Left lung (tissue), 4 donors: ENCODE measurements at regions not wholly inside any gene's neighbourhood (a gene's known extent, or its start where the extent isn't known, plus 50 kb on each side); places are given as distances from the start of the nearest gene placed in this dataset.
A peak's percentile ranks its signal among the peaks of the same experiment; 100 is the strongest.

Experiments
- ATAC-seq: fragments of 200-7000 bp; cut with Tn5 transposase; one replicate; pipeline ENCODE4 v1.9.1; 2020; ENCODE audit warnings: moderate library complexity
- DNase-seq, 4 donors: peaks; one replicate each; pipeline ENCODE4 v3.0.0-alpha.2; 2013 to 2020
- H3K27ac ChIP-seq, 2 donors: fragments of 200-600 bp; sonication (generic) in 1 of 2; one replicate each; pipeline versions ENCODE4 v1.5.0 to v1.8.0; 2020 to 2021
- H3K27me3 ChIP-seq, 2 donors: fragments of 200-600 bp; sonication (generic) in 1 of 2; one replicate each; pipeline versions ENCODE4 v1.5.0 to v1.8.0; 2020 to 2021
- H3K36me3 ChIP-seq, 2 donors: fragments of 200-600 bp; sonication (generic) in 1 of 2; one replicate each; pipeline versions ENCODE4 v1.5.0 to v1.8.0; 2020 to 2021
- H3K4me1 ChIP-seq, 2 donors: fragments of 200-600 bp; one replicate each; pipeline ENCODE4 v1.8.0; 2021
- H3K4me3 ChIP-seq, 2 donors: fragments of 200-600 bp; sonication (generic) in 1 of 2; one replicate each; pipeline versions ENCODE4 v1.5.0 to v1.8.0; 2020 to 2021; ENCODE audit warnings: mild to moderate bottlenecking in 1 of 2
- H3K9me3 ChIP-seq, 2 donors: fragments of 200-600 bp; sonication (generic) in 1 of 2; one replicate each; pipeline versions ENCODE4 v1.5.0 to v1.8.0; 2020 to 2021
- CTCF ChIP-seq, 2 donors: fragments of 200-600 bp; sonication (generic) in 1 of 2; IDR thresholded peaks; one replicate each; pipeline versions ENCODE4 v1.5.0 to v1.8.0; 2021; ENCODE audit warnings: antibody characterized with exemption in 2 of 2
- intact Hi-C, 2 donors: fragments of 100-400 bp; cut with DNase I; formaldehyde crosslinking; loops; one replicate each; pipeline versions ENCODE4 v1.11.2 to v1.14.2; 2022
- donor health status: DM: no; HTN: yes; CAD: no.
- donor health status: DM: no; HTN: no; CAD: no.

- no peak for TF ChIP-seq CTCF (IDR thresholded peaks at IDR 0.05)
- intact Hi-C loops, result no loop called here
- H3K9me3 ChIP-seq, result peaks cover 0 to 15% of the 10 kb centered on the region in 2 donors
These were observed 58.8 kb upstream of the SLC36A4 start for GRCh38 chr11:93256623-93257022.

GRCh38 chr11:93267383-93267782 is 63.2 kb upstream of the DEUP1 start:
- no peaks in the 10 kb centered on the region for H3K9me3 ChIP-seq
- no peak overlapping the region for H3K27ac ChIP-seq
- no peaks in the 10 kb centered on the region for H3K27me3 ChIP-seq
- ATAC-seq, result peak; percentile 78
- TF ChIP-seq CTCF (IDR thresholded peaks at IDR 0.05), result no peak
- intact Hi-C loops, result no loop called here
- H3K4me1 ChIP-seq, result no peaks in the 10 kb centered on the region
- DNase-seq, result peak in 1 of 4 donors; percentile 54
- no peak overlapping the region for H3K4me3 ChIP-seq
- H3K36me3 ChIP-seq, result no peaks in the 10 kb centered on the region

More at GRCh38 chr11:93256623-93257022, 58.8 kb upstream of the SLC36A4 start:
- no peaks in the 10 kb centered on the region for H3K36me3 ChIP-seq
- no peak overlapping the region for H3K4me3 ChIP-seq
- ATAC-seq (no peak), DNase-seq (no peak)
- H3K4me1 ChIP-seq, result no peaks in the 10 kb centered on the region
- H3K27ac ChIP-seq, result no peak overlapping the region
- H3K27me3 ChIP-seq, result no peaks in the 10 kb centered on the region

GRCh38 chr11:93268287-93269040 is 62.1 kb upstream of the DEUP1 start:
- Histone ChIP-seq H3K27me3 (no peaks in the 10 kb centered on the region), H3K36me3 (no peaks in the 10 kb centered on the region), H3K4me3 (no peak overlapping the region), H3K27ac (no peak overlapping the region), H3K4me1 (no peaks in the 10 kb centered on the region), H3K9me3 (no peaks in the 10 kb centered on the region)
- DNase-seq, result no peak
- no peak for ATAC-seq
- TF ChIP-seq CTCF (IDR thresholded peaks at IDR 0.05), result no peak
- intact Hi-C loops, result no loop called here

DNA sequence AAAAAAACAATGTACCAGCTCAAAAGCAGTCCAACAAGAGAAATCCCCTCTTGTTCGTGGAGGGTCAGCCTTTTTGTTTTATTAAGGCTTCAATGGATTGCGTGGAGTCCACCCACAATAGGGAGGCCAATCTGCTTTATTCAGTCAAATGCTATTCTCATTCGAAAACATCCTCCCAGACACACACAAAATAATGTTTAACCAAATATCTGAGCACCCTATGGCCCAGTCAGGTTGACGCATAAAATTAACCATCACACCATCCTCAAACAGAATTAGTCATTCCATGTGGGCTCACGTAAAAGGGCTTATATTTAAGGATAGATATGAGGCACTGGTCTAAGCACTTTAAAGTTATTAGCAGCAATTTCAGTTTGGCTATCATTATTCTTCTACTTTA is 58.9 kb upstream of the DEUP1 start:
- no peaks in the 10 kb centered on the region for H3K27me3 ChIP-seq
- intact Hi-C loops, result no loop called here
- no peaks in the 10 kb centered on the region for H3K9me3 ChIP-seq
- no peak overlapping the region for H3K27ac ChIP-seq
- DNase-seq (no peak), ATAC-seq (no peak)
- H3K4me1 ChIP-seq, result no peaks in the 10 kb centered on the region
- H3K4me3 ChIP-seq, result no peak overlapping the region
- TF ChIP-seq CTCF (IDR thresholded peaks at IDR 0.05), result no peak
- H3K36me3 ChIP-seq, result no peaks in the 10 kb centered on the region

DNA sequence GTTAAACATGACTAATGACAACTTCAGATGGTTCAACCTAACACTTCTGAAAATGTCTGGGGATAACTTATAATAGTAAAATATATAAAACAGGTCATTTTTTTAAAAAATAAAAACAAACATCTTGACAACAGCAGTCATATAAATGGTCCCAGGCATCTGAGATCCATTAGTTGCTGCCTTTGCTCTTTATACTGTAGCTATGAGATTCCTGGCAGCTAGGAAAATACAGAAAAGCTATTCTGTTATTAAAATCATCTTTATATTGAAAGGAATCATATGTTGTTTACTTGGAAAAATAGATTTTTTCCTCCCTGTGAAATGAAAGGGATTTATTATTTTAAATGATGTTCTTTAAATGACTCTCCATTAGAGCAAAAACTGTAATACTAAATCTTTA is 55.7 kb upstream of the DEUP1 start:
- H3K27me3 ChIP-seq, result no peaks in the 10 kb centered on the region
- no peak overlapping the region for H3K27ac ChIP-seq
- no peaks in the 10 kb centered on the region for H3K9me3 ChIP-seq
- no peak for TF ChIP-seq CTCF (IDR thresholded peaks at IDR 0.05)
- no peaks in the 10 kb centered on the region for H3K36me3 ChIP-seq
- peak in 1 of 4 donors; percentile 10 for DNase-seq
- H3K4me3 ChIP-seq, result no peak overlapping the region
- no peak for ATAC-seq
- no peaks in the 10 kb centered on the region for H3K4me1 ChIP-seq
- intact Hi-C loops, result no loop called here
